ENCODE measurements at regions not wholly inside any gene's neighbourhood (a gene's known extent, or its start where the extent isn't known, plus 50 kb on each side); places are given as distances from the start of the nearest gene placed in this dataset.

DNA sequence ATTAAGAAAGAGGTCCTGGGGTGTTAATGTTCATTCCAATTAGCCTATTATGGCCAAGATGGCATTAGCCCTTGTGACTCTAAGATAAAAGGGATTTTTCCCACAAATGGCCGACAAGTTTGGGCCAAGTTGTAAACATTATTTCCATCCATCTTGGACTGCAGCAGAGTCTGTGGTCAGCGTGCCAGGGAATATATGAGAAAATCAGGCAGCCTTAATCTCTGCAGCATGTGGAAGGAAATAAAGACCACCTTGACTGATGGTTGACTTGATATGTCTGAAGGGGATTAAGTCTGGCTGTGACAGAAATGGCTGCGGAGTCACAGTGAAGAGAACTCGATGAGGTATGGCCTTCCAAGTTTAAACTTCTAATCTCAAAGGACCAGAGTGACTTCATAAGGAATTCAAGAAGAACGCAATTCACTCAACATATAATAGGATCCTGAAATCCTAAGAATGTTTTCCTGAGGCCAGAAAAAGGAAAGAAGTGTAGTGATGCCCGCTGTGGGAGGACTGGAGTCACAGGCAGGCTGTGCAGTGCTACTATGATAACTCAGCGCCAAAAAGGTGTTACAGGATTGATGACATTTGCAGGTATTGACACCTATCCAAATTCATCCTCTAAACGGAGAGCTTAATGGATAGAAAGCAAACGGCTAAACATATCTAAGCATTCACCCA is 287.1 kb downstream of the SEC61B start:
- Mint-ChIP-seq H3K9me3 (ENCODE audit: low read depth) (no peaks in the 10 kb centered on the region), H3K4me3 (ENCODE audit: unreplicated experiment) (no peak overlapping the region), H3K36me3 (ENCODE audit: low read depth) (no peaks in the 10 kb centered on the region), H3K27ac (ENCODE audit: unreplicated experiment) (no peak overlapping the region), H3K27me3 (ENCODE audit: low read depth) (no peaks in the 10 kb centered on the region), H3K4me1 (ENCODE audit: low read depth) (no peaks in the 10 kb centered on the region)
- TF ChIP-seq, protein P1, sequence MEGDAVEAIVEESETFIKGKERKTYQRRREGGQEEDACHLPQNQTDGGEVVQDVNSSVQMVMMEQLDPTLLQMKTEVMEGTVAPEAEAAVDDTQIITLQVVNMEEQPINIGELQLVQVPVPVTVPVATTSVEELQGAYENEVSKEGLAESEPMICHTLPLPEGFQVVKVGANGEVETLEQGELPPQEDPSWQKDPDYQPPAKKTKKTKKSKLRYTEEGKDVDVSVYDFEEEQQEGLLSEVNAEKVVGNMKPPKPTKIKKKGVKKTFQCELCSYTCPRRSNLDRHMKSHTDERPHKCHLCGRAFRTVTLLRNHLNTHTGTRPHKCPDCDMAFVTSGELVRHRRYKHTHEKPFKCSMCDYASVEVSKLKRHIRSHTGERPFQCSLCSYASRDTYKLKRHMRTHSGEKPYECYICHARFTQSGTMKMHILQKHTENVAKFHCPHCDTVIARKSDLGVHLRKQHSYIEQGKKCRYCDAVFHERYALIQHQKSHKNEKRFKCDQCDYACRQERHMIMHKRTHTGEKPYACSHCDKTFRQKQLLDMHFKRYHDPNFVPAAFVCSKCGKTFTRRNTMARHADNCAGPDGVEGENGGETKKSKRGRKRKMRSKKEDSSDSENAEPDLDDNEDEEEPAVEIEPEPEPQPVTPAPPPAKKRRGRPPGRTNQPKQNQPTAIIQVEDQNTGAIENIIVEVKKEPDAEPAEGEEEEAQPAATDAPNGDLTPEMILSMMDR (IDR thresholded peaks at IDR 0.05) = no peak
- no peak for DNase-seq (ENCODE audit: low spot score)

DNA sequence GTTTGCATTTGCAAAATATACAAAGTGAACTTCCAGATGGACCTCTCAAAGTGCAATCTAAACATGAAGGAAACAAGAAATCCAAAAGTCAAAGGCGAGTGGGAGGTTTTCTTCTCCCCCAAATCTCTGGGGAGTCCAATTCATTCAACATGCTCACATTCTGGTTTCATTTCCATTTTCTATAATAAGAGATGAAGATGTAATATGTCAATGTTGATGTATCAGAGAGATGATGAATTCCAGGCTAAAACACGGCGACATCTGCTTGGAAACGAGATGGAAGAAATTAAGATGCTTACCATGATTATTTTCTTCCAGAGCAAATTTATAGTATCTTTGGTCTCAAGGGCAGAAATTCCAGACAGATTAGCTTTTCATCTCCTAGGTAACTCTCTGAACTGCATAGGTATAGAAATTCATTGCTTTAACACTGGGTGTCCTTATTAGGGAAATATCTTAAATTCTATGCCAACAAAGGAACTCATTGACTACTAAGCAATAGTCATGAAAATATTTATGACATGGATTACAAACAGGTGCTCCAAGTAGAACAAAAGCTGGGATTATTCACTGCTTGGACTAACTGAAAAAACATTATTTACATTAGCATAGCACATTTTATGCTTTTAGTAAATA is 287.9 kb downstream of the SEC61B start:
- Mint-ChIP-seq H3K4me3 (ENCODE audit: unreplicated experiment) (no peak overlapping the region), H3K36me3 (ENCODE audit: low read depth) (no peaks in the 10 kb centered on the region), H3K9me3 (ENCODE audit: low read depth) (no peaks in the 10 kb centered on the region), H3K4me1 (ENCODE audit: low read depth) (no peaks in the 10 kb centered on the region), H3K27ac (ENCODE audit: unreplicated experiment) (no peak overlapping the region), H3K27me3 (ENCODE audit: low read depth) (no peaks in the 10 kb centered on the region)
- no peak for DNase-seq (ENCODE audit: low spot score)
- TF ChIP-seq, protein P1 (IDR thresholded peaks at IDR 0.05) = no peak

DNA sequence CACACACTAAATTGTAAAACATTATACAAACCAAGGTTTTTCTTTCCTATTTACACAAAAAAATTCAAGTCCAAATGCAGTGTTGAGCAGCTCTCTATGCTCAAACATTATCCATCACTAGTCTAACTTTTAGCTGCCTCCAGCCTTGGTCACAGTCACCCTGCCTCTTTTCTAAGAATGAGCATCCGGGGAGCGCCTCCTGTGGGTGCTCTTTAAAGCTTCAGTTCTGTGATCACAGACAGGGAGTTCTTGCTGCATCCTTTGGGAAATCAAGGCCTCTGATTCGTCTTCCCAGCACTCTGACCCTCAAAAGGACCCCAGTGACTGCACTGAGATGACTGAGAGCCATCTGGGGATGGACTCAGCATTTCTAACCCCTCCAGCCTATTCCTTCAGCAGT is 289.6 kb downstream of the SEC61B start:
- no peaks in the 10 kb centered on the region for H3K9me3 Mint-ChIP-seq (ENCODE audit: low read depth)
- DNase-seq (ENCODE audit: low spot score) = no peak
- no peak overlapping the region for H3K27ac Mint-ChIP-seq (ENCODE audit: unreplicated experiment)
- TF ChIP-seq, protein P1 (IDR thresholded peaks at IDR 0.05) = no peak
- H3K4me3 Mint-ChIP-seq (ENCODE audit: unreplicated experiment) = no peak overlapping the region
- H3K36me3 Mint-ChIP-seq (ENCODE audit: low read depth) = no peaks in the 10 kb centered on the region
- H3K4me1 Mint-ChIP-seq (ENCODE audit: low read depth) = no peaks in the 10 kb centered on the region
- no peaks in the 10 kb centered on the region for H3K27me3 Mint-ChIP-seq (ENCODE audit: low read depth)

DNA sequence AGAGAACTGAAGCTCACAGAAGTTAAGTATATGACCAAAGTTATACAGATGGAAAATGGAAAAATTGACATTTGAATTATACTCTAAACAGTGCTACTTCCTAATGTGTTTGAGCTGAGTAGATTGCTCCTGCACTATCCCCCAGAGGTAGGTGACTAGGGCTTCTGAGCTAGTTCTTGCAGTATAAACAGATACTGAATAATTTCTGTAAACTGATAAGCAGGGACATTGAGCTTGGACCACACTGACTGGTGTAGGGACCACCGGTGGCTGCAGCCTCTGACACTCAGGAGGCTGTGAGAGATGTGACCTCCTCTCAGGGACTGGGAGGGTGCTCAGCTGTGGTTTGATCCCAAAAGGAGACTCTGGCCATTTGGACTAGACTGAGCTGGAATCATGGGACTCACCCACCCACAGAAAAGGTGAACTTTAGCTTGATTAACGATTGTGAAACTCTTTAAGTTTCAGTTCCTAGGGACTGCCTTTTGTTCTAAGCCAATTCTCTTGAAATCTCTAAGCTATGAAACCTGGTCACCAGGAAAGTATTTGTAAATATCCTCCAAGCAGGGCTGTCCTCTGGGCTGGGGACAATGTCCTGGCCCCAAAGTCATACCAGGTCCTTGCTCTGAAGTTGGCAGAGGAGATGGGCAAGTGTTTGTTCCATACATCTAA is 291.5 kb downstream of the SEC61B start:
- Mint-ChIP-seq H3K4me1 (ENCODE audit: low read depth) (no peaks in the 10 kb centered on the region), H3K27me3 (ENCODE audit: low read depth) (no peaks in the 10 kb centered on the region), H3K4me3 (ENCODE audit: unreplicated experiment) (no peak overlapping the region), H3K36me3 (ENCODE audit: low read depth) (no peaks in the 10 kb centered on the region), H3K27ac (ENCODE audit: unreplicated experiment) (no peak overlapping the region), H3K9me3 (ENCODE audit: low read depth) (no peaks in the 10 kb centered on the region)
- TF ChIP-seq, protein P1 (IDR thresholded peaks at IDR 0.05) = no peak
- DNase-seq (ENCODE audit: low spot score) = no peak

DNA sequence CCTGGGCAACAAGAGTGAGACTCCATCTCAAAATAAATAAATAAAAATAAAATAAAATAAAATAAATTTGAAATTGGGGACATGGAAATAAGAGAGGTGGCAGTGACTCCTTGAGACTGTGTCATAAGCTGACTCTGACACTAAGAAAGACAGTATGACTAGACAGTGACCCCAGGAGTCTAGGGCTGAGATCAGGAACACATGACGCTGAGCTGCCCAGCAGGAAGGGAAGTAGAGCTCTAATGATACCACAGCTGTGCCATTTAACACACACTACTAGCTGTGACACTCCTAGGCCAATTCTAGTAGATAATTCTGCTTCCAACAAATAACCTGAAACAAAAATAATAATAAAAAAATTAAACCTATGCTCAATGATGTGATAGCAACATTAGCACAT is 293.0 kb downstream of the SEC61B start:
- Mint-ChIP-seq H3K27ac (ENCODE audit: unreplicated experiment) (no peak overlapping the region), H3K27me3 (ENCODE audit: low read depth) (no peaks in the 10 kb centered on the region), H3K9me3 (ENCODE audit: low read depth) (no peaks in the 10 kb centered on the region), H3K36me3 (ENCODE audit: low read depth) (no peaks in the 10 kb centered on the region), H3K4me1 (ENCODE audit: low read depth) (no peaks in the 10 kb centered on the region), H3K4me3 (ENCODE audit: unreplicated experiment) (no peak overlapping the region)
- DNase-seq (ENCODE audit: low spot score) = no peak
- TF ChIP-seq, protein P1 (IDR thresholded peaks at IDR 0.05) = no peak

Measured in chondrocyte (in vitro differentiated cells).